IMR-90 (cell line): ENCODE measurements at regions not wholly inside any gene's neighbourhood (a gene's known extent, or its start where the extent isn't known, plus 50 kb on each side); places are given as distances from the start of the nearest gene placed in this dataset.

Experiments used
- CEBPB ChIP-seq: IDR thresholded peaks from 2 replicates; pipeline ENCODE4 v1.6.1; 2012; ENCODE audit warnings: low read depth, low read length, improper control_type of control experiment
- CHD1 ChIP-seq: IDR thresholded peaks from 2 replicates; pipeline ENCODE4 v1.6.1; 2012; ENCODE audit warnings: low read depth, low read length, improper control_type of control experiment
- CTCF ChIP-seq: conservative IDR thresholded peaks from 2 replicates; pipeline ENCODE4 v1.5.1; 2012; ENCODE audit warnings: mild to moderate bottlenecking, low read depth, low read length, improper control_type of control experiment
- MAFK ChIP-seq: IDR thresholded peaks from 2 replicates; pipeline ENCODE4 v1.6.1; 2012; ENCODE audit warnings: low read depth, low read length, improper control_type of control experiment
- MAZ ChIP-seq: IDR thresholded peaks from 2 replicates; pipeline ENCODE4 v1.6.1; 2012; ENCODE audit warnings: low read depth, mild to moderate bottlenecking, low read length, improper control_type of control experiment, moderate library complexity, borderline replicate concordance
- MXI1 ChIP-seq: IDR thresholded peaks from 2 replicates; pipeline ENCODE4 v1.6.1; 2012; ENCODE audit warnings: low read depth, mild to moderate bottlenecking, low read length, moderate library complexity, borderline replicate concordance
- NFE2L2 ChIP-seq: fragments of 150-350 bp; IDR thresholded peaks from 2 replicates; pipeline ENCODE4 v1.6.1; 2016; ENCODE audit warnings: low read depth, mild to moderate bottlenecking, low read length
- POLR2A ChIP-seq: IDR thresholded peaks from 2 replicates; pipeline ENCODE4 v1.6.1; 2012; ENCODE audit warnings: mild to moderate bottlenecking, low read depth, low read length
- RAD21 ChIP-seq: IDR thresholded peaks from 2 replicates; pipeline ENCODE4 v1.6.1; 2012; ENCODE audit warnings: low read length, improper control_type of control experiment
- RCOR1 ChIP-seq: IDR thresholded peaks from 2 replicates; pipeline ENCODE4 v1.6.1; 2012; ENCODE audit warnings: mild to moderate bottlenecking, low read length, improper control_type of control experiment; ENCODE audit not compliant: insufficient replicate concordance
- RFX5 ChIP-seq: IDR thresholded peaks from 2 replicates; pipeline ENCODE4 v1.8.0; 2012; ENCODE audit warnings: low read depth, mild to moderate bottlenecking, low read length, moderate library complexity
- SMC3 ChIP-seq: fragments of 150-350 bp; IDR thresholded peaks from 2 replicates; pipeline ENCODE4 v1.6.1; 2016; ENCODE audit warnings: low read depth, mild to moderate bottlenecking, antibody characterized with exemption, low read length, moderate library complexity
- USF2 ChIP-seq: fragments of 150-350 bp; IDR thresholded peaks from 2 replicates; pipeline ENCODE4 v1.6.1; 2017; ENCODE audit warnings: mild to moderate bottlenecking, antibody characterized with exemption, low read length, low read depth

- TF ChIP-seq CTCF (no peak), MAZ (no peak), USF2 (no peak), POLR2A (no peak), RCOR1 (no peak), CHD1 (no peak), SMC3 (no peak), RAD21 (no peak), RFX5 (no peak), CEBPB (no peak), NFE2L2 (no peak), MXI1 (no peak), MAFK (no peak)
Observed at GRCh38 chr4:125445525-125445924, 130.8 kb downstream of the FAT4 start.
